T-helper 2 cell treated with Interferon-gamma antibody and Interleukin-4, amounts not matched to agents 100 ng/mL and 5 ng/mL, for 36 hours (primary cell): ENCODE measurements at regions not wholly inside any gene's neighbourhood (a gene's known extent, or its start where the extent isn't known, plus 50 kb on each side); places are given as distances from the start of the nearest gene placed in this dataset.
"Not testable (repeated sequence)": the region's sequence is repeated elsewhere in the genome, so short reads cannot be mapped to it uniquely, and the experiment has no call there.

Experiments used
- intact Hi-C: fragments of 100-400 bp; cut with micrococcal nuclease; formaldehyde crosslinking; loops from one replicate; pipeline ENCODE4 v1.15.1; 2023

- intact Hi-C loops, result no loop called here
Measured at GRCh38 chr5:160479220-160479619, 57.6 kb downstream of the PTTG1 start.

DNA sequence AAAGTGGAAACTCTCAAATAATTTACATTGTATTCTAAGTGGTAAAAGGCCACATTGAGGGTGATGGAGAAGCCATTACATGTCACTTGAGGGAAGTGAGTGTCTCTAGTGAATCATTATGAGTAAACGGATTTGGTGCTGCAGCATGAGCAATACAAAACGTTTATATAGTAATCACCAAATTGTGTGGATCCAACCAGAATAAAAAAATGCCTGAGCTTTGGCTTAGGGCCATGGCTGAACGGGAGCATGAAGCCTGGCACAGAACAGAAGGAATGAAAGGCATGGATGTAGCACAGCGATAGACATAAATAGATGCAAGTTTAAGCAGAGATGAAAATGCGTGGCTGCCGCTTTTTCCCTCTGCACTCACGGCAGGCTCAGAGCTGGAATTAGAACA is 58.3 kb downstream of the PTTG1 start:
- intact Hi-C loops, result no loop called here

DNA sequence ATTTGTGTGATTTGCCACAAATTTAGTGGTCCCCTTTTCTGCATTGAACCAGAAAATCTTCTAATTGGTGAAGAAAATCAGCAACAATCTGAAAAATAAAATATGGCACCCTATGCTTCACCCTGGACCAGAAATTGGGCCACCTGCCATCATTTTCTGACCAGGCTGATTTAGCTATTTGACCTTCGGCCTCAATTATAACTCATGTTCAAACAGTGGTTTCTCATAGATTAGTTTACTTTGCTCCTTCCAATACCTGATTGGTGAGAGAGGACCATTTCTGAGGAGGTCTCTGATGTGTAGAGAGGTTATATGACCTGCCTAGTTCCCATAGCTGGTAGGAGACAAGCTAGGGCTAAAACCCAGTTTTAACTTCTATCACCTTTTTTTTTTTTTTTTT is 59.0 kb downstream of the PTTG1 start:
- intact Hi-C loops, result no loop called here

GRCh38 chr5:160484678-160485077 is 63.0 kb downstream of the PTTG1 start:
- intact Hi-C loops, result no loop called here

GRCh38 chr5:160485364-160485969 is 63.8 kb downstream of the PTTG1 start:
- intact Hi-C loops, result no loop called here

DNA sequence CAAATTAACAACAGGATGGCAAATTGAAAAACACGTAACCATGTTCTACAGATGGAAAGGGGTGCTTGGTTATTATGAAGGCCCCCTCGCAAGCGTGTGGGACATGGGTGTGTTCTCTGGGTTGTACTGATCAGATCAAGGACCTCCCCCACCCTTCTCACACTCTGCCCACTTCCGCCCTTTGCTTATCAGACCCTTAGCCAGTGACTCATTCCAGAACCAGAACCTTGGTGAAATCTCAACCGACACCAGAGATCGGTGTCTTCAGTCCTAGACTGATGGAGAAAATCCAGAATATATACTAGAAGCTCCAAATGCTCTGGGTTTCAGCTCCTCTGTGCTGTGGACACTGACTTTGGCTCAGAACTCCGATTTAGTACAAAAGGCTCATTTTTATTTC is 64.9 kb downstream of the PTTG1 start:
- intact Hi-C loops, result loop anchor here (1.0 kb wide), 1 partner anchor 18 kb away; no protein-coding TSS in a partner anchor

DNA sequence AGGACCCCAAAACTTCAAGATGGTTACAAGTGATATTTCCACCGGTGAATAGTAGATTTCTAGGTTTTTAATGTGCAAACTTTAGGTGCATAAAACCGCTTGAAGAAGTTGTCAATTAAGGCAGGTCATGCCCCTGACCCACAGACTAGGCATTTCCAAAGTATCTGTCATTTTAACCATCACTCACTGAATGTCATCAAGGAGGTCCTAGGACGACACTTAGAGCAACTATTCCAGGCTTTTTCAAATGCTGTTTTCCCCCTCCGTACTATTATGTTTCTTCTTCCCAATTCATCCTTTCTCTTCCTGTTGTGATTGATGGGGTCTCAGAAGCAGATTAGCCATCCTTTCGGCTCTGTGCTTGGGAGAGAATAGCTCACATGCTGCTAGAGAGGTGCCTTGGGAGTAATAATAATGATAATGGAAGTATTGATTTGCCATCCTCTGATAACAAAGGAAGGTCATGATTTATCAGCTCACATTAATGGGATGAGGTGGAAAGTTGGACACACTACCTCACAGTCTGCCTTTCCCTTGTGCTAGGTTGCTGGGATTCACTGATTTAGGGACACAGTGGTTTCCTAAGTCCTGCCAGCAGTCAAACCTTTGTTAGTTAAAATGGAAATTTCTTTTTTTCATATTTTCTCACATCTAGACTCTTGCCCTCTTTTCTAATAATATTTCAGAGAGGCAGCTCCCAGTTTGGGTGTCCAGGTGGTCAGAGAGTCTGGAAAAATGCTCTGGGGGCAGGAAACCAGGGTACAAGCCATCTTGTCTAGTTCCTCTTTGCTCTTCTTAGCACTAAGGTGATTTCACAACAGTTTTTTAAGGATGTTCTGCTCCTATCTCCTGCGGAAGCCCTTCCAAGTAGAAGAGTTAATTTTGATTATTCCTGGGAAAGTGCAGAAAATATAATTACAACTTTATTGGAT is 67.0 kb downstream of the PTTG1 start:
- intact Hi-C loops, result no loop called here

DNA sequence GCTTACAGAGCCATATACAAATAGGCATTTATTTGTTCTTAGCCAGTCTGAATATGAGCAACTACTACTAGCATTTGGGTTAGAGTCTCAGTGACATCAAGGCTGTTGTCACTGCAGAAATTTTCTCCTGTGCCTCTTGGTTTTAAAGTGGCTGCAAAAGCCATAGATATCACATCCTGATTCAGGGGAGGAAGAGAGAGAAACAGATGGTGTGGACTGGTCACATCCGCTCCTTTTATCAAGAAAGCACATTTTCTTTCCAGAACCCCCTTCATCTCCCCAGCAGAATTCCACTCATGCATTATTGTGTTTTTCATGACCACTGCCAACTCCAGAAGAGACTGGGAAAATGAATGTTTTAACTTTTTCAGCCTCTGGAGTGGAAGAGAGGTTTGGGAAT is 69.8 kb downstream of the PTTG1 start:
- intact Hi-C loops, result no loop called here

- intact Hi-C loops, result no loop called here
Measured at GRCh38 chr5:160492565-160492964, 70.9 kb downstream of the PTTG1 start.

GRCh38 chr5:160493806-160494338 is 72.2 kb downstream of the PTTG1 start:
- intact Hi-C loops, result no loop called here

DNA sequence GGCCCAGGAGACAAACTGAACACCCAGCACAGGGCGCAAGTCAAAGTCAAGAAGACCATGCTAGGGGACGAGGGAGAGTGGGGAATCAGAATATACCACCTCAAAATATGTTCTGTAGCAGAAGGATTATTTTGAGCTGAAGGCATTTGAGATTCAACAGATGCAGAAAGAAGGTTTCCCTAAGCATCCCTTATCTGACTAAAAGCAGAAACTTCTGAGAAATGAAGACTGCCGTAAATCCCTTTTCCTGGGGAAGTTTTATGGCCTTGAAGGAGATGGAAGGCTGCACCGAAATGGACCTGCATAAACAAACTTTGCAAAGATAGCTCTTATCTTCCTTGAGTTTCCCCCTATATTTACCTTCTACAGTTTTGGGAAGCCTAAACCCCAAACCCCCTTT is 72.8 kb downstream of the PTTG1 start:
- intact Hi-C loops, result no loop called here

DNA sequence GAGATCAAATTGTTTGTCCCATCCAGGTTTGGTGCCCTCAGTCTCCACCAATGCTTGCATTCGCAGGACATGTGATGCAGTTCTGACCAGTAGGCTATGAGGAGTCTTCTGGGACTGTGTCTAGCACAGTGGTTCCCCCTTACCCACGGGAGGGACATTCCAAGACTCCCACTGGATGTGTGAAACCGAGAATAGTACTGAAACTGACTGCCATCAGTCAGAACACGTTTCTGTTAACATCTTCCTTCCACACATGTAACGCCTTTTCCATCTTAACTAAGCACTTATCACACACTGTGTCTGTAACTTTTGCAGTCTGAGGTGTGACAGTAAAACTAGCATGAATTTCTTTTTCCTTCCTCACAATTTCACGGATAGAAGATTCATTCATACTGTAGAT is 74.7 kb downstream of the PTTG1 start:
- intact Hi-C loops, result no loop called here

DNA sequence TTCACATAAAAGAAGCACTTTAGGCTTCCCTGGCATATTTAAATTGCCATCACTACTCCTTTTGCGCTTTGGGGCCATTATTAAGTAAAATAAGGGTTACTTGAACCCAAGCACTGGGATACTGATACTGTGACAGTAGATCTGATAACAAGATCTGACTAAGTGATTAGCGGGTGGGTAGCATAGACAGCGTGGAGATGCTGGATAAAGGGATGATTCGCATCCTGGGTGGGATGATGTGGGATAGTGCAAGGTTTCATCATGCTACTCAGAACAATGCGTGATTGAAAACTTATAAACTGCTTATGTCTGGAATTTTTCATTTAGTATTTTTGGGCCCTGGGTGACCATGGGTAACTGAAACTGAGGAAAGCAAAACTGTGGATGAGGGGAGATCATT is 75.1 kb downstream of the PTTG1 start:
- intact Hi-C loops, result no loop called here

DNA sequence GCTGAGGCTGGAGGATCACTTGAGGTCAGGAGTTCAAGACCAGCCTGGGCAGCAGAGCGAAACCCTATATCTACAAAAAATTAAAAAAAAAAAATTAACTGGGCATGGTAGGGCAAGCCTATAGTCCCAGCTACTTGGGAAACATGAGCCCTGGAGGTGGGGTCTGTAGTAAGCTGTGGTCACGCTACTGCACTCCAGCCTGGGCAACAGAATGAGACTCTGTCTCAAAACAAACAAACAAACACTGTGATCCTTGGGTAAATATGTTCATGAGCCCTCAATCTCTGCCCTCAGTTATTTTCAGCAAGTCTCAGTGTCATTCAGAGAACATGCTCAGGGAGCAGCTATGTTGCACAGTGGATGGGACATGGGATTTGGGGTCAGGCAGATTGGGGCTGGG is 76.2 kb downstream of the PTTG1 start:
- intact Hi-C loops, result no loop called here

DNA sequence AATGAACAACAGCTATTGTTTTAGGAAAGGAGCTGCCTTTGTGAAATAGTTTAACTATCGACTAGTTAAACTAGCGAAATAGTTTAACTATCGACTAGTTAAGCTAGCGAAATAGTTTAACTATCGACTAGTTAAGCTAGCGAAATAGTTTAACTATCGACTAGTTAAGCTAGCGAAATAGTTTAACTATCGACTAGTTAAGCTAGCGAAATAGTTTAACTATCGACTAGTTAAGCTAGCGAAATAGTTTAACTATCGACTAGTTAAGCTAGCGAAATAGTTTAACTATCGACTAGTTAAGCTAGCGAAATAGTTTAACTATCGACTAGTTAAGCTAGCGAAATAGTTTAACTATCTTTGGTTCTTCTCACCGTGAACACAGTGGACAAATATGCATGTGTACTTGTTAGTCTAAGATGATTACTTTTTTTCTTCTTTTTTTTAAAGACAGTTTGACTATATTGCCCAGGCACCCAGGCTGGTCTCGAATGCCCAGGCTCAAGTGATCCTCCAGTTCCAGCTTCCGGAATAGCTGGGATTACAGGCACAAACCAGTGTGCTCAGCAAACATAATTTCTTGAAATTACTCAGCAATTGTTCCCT is 76.9 kb downstream of the PTTG1 start:
- intact Hi-C loops, result not testable (repeated sequence)

- intact Hi-C loops, result no loop called here
Measured at GRCh38 chr5:160500786-160501779, 79.4 kb downstream of the PTTG1 start.

- intact Hi-C loops, result loop anchor here (5.0 kb wide), 3 partner anchors 152 to 1042 kb away; partner anchors contain the start of gene GABRB2
Measured at GRCh38 chr5:160504906-160505305, 83.3 kb downstream of the PTTG1 start.

DNA sequence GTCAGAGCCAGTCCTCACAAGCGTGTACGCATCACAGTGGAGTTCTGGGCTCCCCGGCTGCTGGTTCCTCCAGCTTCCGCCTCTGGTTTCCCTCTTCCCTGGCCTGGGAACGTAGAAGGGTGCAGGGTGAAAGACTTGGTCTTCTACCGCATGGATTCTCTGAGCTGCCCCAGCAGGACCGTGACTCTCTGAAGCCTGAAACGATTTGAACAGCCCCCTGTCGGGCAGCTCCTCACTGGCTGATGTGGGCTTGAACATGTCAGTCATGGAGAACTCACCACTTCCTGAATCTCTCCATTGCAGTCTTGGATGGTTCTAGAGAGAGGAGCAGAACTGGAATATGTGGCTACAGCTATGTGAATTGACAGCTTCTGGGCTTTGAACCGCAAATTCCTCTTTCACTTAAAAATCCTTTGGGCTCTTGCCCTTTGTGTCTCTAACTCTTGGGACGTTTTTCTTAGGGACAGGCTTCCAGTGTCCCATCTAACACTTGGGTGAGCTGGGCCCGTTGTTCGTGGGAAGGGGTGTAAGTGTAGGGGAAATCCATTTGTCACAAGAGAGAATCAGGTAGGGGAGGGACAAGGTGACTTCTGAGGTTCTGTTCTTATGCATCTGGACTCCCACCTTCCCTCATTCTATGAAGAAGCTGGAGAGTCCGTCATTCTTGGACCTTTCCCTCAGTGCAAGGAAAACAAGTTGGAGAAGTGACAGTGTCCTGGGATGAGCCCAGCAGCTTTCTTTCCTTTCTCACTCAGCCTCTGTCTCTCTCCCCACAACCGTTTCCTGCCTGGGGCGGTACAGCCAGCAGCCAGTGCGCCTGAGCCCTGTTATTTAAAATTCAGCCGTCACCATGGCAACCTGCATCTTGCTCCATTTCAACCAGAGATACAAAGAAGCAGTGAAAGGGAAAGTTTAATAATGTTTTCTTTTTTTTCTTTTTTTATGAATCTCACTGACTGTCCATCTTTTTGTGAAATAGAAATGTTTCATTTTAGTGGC is 84.7 kb downstream of the PTTG1 start:
- intact Hi-C loops, result loop anchor here (1.0 to 5.0 kb wide), 6 partner anchors 38 to 1041 kb away; partner anchors contain the start of genes GABRB2 and SLU7

DNA sequence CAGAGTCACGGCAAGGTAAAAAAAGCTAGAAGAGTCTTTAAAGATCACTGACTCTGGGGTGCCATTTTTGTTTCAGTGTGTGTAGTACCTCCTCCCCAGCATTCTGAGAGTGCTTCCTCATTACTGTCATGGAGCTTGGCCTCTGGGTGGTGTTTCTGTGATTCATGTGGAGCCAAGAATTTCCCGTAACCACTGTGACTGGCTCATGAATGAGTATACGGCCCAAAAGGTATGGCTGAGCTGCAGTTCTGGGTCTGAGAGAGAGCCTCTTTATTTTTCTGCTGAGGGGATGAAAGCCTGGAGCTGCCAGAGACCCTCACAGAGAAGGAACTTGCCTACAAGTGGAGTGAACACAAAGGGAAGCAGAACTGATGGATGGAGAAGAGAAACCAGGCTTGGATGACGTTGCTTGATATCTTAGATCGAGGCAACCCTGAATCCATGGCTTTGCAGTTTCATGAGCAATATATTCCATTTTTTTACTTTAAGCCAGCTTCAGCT is 85.6 kb downstream of the PTTG1 start:
- intact Hi-C loops, result loop anchor here (5.0 kb wide), 3 partner anchors 150 to 1040 kb away; partner anchors contain the start of gene GABRB2
